GM21529 (cell line): ENCODE measurements at regions not wholly inside any gene's neighbourhood (a gene's known extent, or its start where the extent isn't known, plus 50 kb on each side); places are given as distances from the start of the nearest gene placed in this dataset.
A peak's percentile ranks its signal among the peaks of the same experiment; 100 is the strongest.

Experiments
- ATAC-seq: cut with Tn5 transposase; IDR thresholded peaks from one replicate; pipeline ENCODE4 v1.9.1; 2021; ENCODE audit not compliant: unreplicated experiment

DNA sequence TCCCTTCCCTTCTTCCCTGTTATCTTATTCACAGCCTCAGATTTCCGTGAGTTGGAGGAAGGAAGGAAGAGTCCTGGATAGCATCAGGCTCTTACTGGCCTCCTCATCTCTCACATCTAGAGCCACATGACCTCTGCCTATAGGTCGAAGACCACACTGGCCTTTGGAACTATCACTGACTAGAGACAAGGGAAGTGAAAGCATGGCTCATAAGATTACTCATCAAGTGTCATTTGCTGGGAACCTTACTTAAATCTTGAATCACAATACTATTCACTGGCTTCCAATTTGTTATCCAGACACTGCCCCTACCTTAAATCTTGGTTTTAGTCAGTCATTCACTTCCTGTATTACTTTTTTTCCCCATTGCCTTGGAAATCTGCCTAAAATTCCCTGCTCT is 61.6 kb upstream of the MTMR8 start:
- peak; percentile 72 for ATAC-seq

DNA sequence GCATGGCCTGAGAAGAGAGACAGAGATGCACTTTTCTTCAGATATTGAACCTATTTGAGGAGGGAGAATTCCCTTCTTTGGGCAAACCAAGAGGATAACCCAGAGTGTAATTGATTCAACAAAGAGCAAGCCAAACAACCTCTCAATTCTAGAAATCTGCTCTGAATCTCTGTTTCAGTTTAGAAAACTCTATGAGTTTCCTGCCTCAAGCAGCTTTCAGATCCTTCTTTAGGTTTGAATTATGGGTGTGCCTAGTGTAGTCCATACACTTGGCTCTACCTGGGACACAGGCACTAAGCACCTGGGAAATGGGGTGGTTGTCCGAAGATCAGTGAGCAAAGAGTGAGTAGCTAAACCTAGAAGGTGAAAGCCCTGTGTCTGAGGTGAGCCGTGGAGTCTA is 52.0 kb upstream of the MTMR8 start:
- ATAC-seq, result no peak
